MM.1S (cell line): ENCODE measurements at regions not wholly inside any gene's neighbourhood (a gene's known extent, or its start where the extent isn't known, plus 50 kb on each side); places are given as distances from the start of the nearest gene placed in this dataset.

Experiments used
- CTCF ChIP-seq: fragments of 300-600 bp; sonication (generic); IDR thresholded peaks from 2 replicates; pipeline ENCODE4 v1.5.1; 2016; ENCODE audit warnings: antibody characterized with exemption, low read length, mixed read lengths
- EZH2 ChIP-seq: fragments of 300-600 bp; sonication (generic); optimal IDR thresholded peaks from 2 replicates; pipeline ENCODE3; 2017; ENCODE audit warnings: low read depth, mild to moderate bottlenecking, antibody characterized with exemption, low read length, mixed read lengths
- EZH2phosphoT487 ChIP-seq: fragments of 300-600 bp; sonication (generic); IDR thresholded peaks from 2 replicates; pipeline ENCODE4 v1.6.1; 2018; ENCODE audit warnings: antibody characterized with exemption, low read length

- no peak for TF ChIP-seq CTCF
- TF ChIP-seq EZH2: no peak
- TF ChIP-seq EZH2phosphoT487: no peak
These were observed 154.9 kb upstream of the ITGB1 start for GRCh38 chr10:33112831-33113455.
